HG03060 (cell line): ENCODE measurements at regions not wholly inside any gene's neighbourhood (a gene's known extent, or its start where the extent isn't known, plus 50 kb on each side); places are given as distances from the start of the nearest gene placed in this dataset.

Experiments used
- ATAC-seq: cut with Tn5 transposase; IDR thresholded peaks from one replicate; pipeline ENCODE4 v1.9.1; 2021; ENCODE audit warnings: low read depth, moderate number of reproducible peaks; ENCODE audit not compliant: unreplicated experiment

GRCh38 chr3:107943786-107944523 is 146.9 kb downstream of the CD47 start:
- no peak for ATAC-seq

- ATAC-seq, result no peak
Measured at GRCh38 chr3:107942951-107943749, 147.7 kb downstream of the CD47 start.

GRCh38 chr3:107942244-107942643 is 148.6 kb downstream of the CD47 start:
- ATAC-seq, result no peak

GRCh38 chr3:107939691-107940442 is 151.0 kb downstream of the CD47 start:
- no peak for ATAC-seq

GRCh38 chr3:107938143-107938542 is 152.7 kb downstream of the CD47 start:
- no peak for ATAC-seq

GRCh38 chr3:107934808-107935207 is 156.0 kb downstream of the CD47 start:
- no peak for ATAC-seq

- ATAC-seq, result no peak
Measured at GRCh38 chr3:107933450-107933849, 157.4 kb downstream of the CD47 start.

GRCh38 chr3:107931326-107931725 is 159.5 kb downstream of the CD47 start:
- no peak for ATAC-seq

- no peak for ATAC-seq
Measured at GRCh38 chr3:107929088-107929487, 161.7 kb downstream of the CD47 start.

GRCh38 chr3:107928084-107928445 is 162.8 kb downstream of the CD47 start:
- no peak for ATAC-seq

GRCh38 chr3:107927361-107928083 is 163.3 kb downstream of the CD47 start:
- ATAC-seq, result peak; percentile 78

- ATAC-seq, result no peak
Measured at GRCh38 chr3:107925851-107926250, 165.0 kb downstream of the CD47 start.

- no peak for ATAC-seq
Measured at GRCh38 chr3:107921038-107921437, 169.8 kb downstream of the CD47 start.

- no peak for ATAC-seq
Measured at GRCh38 chr3:107920538-107920937, 170.3 kb downstream of the CD47 start.

- ATAC-seq, result no peak
Measured at GRCh38 chr3:107919239-107919638, 171.6 kb downstream of the CD47 start.

- no peak for ATAC-seq
Measured at GRCh38 chr3:107916171-107916570, 174.7 kb downstream of the CD47 start.

- no peak for ATAC-seq
Measured at GRCh38 chr3:107915706-107916105, 175.1 kb downstream of the CD47 start.

- ATAC-seq, result no peak
Measured at GRCh38 chr3:107913701-107914100, 177.1 kb downstream of the CD47 start.

GRCh38 chr3:107911337-107912000 is 179.4 kb downstream of the CD47 start:
- ATAC-seq, result no peak

GRCh38 chr3:107910713-107911259 is 180.0 kb downstream of the CD47 start:
- ATAC-seq, result peak; percentile 83
